Activated CD8-positive, alpha-beta memory T cell treated with anti-CD3 and anti-CD28 coated beads for 1 hour (primary cell): ENCODE measurements at regions not wholly inside any gene's neighbourhood (a gene's known extent, or its start where the extent isn't known, plus 50 kb on each side); places are given as distances from the start of the nearest gene placed in this dataset.

Experiments
- DNase-seq, 2 donors: peaks; one replicate each; pipeline ENCODE4 v3.0.0-alpha.2; 2020; ENCODE audit warnings: low read depth in 1 of 2; ENCODE audit errors: extremely low read depth in 1 of 2

DNA sequence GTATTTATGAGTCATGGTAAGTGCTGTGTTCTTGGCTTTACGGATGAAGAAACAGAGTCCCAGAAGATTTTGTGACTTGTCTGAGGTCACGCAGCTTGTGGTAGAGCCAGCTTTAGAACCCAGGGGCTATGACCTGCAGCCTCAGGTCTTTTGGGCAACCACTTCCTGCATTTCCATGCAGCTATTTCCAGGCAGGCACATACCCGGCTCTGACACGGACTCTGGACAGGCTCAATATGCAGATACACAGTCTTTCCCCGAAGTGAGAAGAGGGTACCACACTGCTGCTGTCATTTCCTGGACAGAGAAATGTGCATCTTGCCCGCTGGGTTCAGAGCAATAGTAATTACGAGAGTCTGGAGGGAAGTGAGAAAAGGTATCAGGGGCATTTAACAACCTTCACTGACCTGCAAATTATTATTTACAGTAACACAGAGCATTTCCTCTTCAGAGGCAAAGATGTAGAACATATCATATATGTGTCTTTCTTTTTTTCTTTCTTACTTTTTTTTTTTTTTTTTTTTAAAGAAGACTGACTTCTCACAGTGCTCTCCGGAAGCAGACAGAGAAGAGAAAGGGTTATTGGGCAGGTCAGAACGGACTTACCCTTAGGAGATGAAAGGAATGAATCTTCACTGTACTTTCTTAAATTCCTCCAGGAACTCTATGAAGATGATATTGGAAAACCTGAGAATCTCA lies 185.1 kb downstream of the CLIC5 start:
- no peak for DNase-seq

DNA sequence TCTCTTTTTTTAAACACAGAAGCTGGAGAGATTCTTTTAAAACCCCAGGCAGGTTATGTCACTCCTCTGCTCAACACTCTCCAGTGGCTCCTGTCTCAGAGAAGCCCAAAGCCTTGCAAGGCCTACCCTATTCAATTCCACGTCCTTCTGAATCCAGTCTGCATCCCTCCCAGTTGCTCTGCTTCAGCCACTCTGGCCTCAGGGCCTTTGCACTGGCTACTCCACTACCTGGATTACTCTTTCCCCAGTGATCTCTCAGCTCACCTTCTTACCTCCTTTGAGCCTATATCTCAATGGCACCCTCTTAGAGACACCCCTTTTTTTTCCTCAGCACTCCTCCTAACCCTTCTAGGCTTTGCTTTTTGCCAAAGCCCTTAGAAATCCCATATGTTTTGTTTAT lies 185.8 kb downstream of the CLIC5 start:
- no peak for DNase-seq

DNA sequence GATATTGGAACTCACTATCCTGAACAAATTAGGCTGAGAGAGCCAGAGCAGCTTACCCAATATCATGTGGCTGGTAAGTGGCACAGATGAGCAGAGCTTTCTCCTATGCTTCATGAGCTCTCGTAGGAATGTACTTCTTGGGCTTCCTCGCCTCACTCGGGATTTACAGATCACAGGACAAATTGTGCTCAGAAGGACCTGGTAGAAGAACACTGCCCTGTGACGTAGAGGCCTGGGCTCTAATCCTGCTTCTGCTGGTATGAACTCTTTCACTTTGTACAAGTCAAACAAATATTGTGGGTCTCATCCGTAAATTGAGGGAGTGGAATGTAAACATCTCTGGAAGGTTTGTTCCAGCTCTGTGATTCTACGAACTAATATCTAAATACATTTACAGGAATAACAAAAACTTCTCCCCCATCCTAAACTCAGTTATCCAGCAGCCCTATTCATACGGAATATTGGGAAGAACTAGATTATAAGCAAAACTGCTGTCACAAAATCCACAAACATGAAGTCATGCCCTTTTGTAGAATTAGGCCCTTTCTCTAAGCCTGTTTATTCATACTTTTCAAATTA lies 187.6 kb downstream of the CLIC5 start:
- DNase-seq, result no peak

DNA sequence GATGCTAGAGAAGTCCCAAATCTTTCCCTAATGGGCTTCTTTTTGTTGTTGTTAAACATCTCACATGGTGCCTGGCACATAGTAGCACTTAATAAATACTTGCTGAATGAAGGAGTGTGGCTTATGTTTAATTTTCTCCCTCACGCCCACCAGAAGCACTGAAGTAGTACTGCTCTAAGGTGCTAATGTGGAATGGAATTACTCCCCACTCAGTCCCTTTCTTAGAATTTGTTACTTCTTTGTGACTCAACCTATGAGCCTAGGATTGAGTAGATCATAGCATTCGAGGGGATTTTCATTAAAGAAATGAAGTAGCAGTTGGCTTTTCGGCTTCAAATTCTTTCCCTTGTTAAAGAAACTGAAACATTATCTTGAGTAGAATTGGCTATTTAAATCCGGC lies 192.8 kb downstream of the CLIC5 start:
- no peak for DNase-seq

DNA sequence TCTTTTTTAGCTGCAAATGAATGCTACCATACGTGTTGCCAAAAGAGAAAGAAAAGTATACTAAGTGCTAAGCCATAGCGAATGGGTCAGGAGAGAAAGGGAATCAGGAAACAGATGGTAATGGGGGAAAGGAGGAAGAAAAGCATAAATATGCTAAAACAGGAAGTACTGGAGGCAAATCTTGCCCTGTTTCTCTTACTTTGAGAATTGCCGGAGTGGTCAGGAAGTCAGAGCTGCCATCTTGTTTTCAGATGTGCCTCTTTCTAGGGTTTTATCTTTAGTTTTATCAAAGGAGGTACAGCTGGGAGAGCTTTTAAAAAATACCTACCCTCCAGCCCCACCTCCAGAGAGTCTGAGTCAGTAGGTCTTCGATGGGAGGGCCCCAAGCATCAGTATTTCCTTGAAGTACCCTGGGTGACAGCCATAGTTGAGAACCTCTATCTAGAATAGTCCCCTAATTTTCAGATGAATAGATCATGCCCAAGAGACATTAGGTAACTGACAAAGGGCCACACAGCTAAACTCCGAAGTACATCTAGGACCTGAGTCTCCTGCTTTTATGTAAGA lies 193.3 kb downstream of the CLIC5 start:
- DNase-seq, result no peak

DNA sequence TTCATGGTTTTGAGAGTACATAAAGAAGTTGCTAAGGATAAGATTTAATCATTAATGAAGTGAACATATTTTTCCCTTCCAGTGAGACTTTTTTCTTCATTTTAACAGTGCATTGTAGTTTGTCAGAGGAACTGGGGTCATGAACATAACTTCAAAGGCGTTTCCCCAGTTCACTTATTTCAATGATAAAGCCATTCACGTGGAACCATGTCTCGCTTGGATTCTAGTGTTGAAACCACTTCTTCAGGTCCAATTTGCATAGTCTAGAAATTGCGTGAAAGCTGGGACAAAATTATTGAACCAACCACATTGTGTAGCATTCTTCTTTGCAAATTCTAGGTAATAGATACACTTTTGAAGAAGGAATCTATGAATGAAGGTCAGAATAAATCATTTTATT lies 197.0 kb downstream of the CLIC5 start:
- DNase-seq, result no peak

DNA sequence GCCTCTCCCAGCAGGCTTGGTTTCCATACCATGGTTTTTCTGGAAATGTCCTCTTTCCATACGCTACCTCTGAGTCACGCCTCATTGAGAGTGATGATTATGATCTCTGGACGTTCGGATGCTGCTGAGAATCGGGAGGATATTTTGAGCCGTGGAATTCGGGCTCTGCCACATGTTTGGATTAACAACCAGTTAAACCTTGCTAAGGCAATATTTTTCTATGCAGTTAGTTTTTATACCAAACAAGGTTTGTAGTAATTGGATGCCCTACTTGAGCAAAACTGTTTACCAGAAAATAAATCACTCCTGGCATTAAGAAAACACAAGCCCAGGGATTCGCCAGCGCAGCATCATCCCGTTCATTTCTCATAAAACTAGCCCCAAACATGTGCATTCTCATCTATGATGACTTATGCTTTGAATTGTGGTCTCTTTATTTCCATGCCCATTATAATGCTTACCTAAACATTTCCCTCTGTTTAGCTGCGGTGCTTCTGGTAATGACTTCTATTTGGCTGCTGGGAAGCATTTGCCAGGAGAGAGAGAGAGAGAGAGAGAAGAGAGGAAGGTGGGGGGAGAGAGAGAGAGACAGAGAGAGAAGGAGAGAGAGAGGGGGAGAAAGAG lies 198.9 kb downstream of the CLIC5 start:
- DNase-seq, result no peak

DNA sequence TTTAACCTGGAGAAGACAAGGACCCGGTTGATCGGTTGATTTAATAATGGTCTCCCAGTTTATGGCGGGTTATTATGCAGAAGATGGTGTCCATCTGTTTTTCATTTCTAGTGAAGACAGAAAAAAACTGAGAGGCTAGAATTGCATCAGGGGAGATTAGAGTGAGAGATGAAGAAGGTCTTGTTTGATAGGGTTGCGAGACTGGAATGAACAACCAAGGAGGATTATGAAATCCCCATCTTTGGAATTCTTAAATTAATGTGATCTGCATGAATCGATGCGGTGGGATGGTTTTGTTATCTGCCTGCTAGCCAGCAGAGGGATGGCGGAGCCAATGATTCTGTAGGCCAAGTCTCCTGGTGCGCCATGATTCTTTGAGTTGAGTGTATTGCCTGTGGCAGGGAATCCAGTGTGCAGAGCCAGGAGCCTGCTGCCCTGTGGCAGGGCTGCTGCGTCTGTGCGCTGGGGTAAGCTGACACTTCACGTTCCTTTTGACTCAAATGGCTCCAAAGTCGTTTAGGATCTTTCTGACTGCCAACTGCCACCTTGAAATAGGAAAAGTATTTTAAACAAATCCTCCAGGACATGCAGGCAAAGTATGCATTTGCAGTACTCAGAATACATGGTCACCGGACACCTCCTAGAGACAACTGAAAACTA lies 200.1 kb downstream of the CLIC5 start:
- DNase-seq, result no peak

DNA sequence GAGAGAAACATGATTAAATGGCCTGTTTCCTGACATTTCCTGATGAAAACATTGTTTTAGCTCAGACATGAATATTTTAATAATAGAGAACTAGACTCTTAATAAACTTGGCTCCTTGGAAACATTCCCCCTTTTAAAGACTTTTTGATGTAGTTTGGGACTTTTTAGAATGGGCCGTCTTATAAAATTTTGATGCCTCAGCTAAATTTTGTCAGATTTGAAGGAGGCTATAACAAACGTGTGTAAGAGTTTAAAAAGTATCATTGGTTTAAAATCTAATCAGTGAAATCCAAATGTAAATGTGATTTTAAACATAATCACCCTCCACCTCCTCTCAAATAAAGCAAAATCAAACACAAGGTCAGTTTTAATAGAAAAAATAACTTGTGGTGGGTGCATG lies 200.9 kb downstream of the CLIC5 start:
- DNase-seq, result no peak

DNA sequence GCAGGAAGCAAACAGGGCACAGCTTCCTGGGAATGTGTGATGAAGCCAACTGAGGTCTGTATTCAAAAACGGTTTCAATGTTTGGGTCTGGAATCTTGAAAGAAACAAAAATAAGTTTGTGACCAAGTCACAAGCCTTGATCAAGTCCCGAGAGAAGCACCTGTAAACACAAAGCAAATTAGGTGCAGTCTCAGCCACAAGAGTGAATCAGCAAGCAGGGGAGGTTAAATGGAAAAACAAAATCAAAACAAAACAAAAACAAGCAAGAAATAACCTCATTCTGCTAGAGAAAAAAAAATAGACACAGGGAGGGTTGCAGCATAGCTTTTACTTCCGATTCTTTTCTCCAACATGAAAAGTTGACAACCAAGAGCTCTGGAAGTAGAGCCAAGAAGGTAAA lies 201.7 kb downstream of the CLIC5 start:
- no peak for DNase-seq

DNA sequence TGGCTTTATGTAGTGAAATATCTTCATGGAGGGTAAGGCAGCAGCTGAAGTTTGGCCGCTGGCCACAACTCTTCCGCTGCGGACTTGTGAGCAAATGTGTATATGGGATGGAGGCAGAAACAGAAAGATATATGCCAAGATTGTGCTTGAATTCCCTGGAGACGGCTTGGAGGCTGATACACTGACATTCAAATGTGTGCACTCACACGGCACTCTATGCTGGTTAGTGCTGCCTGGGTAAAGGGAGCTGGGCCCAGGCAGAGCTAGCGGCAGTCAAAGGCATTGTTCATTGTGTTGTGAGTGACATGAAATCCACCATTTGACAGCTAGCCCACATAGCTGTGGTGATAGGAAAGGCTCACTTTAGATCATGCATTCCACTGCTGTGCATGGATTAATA lies 202.7 kb downstream of the CLIC5 start:
- no peak for DNase-seq

DNA sequence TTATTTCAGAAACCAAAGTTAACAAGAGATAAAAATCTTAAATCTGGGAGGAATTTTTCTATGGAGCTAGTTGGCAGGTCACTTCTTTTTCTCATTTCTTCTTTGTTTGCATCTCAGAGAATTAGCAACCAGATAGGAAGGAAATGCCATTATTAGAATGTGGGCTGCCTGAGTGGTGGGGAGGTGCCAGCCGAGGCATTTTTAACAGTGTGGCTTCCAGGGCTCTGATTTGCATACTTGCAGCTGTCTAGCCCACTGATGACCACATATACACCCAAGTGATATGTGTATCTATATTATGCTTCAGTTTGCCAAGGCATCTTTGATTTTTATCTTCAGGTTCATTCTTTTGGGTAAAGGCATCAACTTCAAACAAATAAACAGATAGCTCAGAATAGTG lies 206.7 kb downstream of the CLIC5 start:
- DNase-seq, result no peak

DNA sequence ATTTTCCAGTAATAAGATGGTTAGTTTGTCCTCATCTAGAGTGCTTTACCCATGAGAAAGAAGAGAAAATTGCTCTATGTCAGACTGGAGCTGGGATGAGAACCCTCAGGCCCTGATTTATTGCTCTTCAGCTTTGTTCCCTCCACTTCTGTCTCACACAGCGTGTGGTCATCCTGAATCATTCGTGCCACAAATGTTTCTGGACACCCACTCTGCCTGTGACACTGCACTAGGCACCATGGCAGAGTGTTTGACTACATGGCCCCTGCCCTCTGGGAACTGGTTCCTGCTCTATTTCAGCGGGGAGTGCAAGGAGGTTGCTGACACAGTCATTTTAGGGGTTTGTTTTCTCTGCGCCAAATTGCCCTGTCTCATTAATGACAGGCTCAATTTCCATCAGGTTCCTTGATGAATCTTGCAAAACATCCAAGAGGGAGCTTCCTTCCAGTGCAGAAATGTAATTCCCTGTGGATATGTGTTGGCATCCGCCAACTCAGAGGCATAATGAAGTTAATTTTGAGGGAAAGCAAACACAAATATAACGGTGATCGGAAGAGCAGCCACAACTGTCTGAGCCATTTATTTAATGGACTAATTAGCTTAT lies 207.5 kb downstream of the CLIC5 start:
- no peak for DNase-seq

DNA sequence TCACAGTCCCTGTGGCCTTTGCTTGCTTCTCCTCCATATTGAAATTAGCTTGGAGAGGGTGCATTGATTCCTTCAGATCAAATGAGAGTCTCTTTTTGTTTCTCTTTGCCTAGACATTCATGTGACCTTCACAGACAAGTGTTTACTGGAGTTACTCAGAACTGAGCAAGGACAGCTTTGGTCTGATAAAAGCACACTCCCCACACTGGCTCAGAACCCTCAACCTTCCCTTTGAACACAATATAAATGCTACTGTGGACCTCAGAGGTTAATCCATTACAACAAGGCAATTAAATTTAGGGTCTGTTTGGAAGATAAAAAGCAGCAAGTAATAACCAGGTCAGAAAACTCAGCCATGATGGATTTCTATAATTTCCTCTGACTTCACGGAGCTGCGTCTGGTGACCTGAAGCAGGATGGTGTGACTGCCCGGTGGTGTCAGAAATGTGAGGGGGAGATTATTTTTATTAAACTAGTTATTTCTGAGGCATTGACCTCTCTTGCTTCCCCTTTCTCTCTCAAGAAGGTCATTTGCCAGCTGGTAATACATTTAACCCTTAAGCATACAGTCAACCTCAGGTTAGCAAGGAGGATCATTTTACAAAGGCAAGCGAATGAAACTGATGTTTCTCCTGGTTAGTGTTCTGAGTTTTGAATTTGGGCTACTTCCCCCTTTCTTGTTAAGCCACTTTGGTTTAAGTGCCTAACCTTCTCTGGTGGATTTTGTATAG lies 208.2 kb downstream of the CLIC5 start:
- DNase-seq, result no peak

DNA sequence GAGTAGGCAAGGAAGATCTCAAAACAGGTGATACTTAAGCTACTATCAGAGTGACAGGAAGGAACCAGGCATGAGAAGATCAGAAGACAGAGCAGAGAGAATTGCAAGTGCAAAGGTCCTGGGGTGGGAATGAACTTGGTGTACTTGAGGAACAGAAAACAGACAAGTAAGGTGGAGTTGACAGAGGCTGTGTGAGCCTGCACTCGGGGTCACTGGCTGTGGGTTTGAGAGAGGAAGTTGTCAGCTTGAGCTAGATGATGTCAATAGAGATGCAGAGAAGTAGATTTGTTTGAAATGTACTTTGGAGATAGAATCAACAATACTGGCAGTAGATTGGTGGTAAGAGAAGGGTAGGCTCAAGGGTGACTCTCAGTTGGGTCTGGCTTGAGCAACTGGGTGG lies 209.5 kb downstream of the CLIC5 start:
- DNase-seq, result no peak

DNA sequence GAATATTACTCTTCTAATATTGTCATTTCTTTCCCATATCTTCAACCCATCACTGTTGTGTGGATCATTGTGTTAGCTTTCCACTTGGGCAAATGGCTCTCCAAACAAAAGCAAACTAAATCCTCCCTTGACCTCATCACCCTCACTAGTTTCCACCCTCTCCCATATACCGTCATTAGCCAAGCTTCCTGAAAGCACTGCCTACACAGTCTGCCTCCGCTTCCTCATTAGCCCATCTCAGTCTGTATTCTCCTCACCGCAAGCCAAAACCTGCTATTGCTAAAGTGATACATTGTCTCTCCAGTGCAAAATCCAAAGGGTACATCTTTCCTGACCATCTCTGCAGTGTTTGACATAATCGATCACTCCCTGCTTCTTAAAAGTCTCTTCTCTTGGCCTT lies 212.6 kb downstream of the CLIC5 start:
- no peak for DNase-seq

DNA sequence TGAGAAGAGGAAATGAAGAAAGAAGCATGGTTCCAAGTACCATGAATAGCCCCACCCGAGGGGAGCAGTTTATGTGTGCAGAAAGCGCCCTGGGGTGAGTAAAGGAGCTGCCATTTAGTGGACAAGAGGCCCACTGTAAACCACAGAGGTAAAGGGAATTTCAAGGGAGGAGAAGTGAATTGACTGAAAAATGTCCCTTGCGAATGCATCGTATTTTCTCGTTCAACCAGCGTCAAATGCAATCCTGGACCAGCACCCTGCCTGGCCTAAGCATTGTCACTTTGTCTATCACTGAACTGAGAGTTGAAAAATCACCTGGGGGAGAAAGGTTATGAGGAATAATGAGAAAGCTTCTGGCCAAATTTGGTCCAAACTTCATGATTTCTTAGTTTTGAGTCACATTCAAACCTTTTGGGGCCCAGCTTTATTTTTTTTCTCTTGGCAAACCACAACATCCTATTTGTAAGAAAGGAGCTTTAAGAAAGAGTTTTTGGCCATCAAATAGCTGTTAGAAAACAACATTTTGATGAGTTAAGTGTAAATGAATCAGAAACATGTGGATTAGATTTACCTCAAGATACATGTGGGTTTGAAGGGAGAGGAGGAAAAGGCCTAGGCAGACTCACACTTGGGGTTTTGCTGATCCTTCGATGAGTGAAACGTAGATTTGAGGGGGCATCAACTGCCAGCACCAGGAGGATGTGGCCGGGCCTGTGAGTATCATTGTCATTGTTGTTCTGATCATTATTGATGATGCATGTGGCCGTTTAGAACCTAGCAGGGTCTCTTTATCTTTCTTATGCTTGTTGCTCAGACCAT lies 214.0 kb downstream of the CLIC5 start:
- DNase-seq, result no peak

DNA sequence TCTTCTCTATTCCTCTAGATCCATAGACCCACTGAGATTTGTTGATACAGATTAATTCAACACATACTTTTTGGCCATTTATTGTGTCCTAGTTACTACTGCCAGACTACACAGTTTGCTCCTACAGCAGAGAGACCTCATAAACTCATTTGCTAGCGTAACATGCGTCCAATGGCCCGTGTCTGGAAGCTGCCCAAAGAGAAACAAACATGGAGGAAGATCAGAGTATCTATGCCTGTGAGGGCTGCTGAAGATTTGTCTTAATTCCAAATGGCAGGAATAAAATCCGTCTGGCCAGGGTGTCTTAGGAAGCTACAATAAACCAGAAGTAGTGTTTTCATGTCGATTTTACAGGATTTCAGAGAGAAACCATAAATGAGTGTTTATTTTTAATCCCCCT lies 214.7 kb downstream of the CLIC5 start:
- no peak for DNase-seq

DNA sequence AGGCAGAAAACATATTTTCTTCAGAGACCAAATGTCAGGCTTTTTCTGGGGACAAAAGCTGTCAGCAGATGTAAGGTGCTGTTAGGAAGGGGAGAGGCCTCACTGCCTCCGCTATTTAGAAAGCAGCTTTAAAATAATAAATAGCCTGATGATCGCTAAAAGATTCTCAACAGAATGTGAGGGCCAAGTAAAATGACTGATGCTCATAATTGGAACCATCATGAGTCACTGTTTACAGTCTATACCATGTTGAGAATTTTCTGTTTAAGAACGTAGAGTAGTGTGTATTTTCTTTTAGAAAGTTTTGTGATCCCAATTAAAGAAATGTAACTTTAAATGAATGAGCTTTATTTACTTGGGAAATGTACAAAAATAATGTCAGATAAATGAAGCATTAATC lies 220.0 kb downstream of the CLIC5 start:
- DNase-seq, result no peak

DNA sequence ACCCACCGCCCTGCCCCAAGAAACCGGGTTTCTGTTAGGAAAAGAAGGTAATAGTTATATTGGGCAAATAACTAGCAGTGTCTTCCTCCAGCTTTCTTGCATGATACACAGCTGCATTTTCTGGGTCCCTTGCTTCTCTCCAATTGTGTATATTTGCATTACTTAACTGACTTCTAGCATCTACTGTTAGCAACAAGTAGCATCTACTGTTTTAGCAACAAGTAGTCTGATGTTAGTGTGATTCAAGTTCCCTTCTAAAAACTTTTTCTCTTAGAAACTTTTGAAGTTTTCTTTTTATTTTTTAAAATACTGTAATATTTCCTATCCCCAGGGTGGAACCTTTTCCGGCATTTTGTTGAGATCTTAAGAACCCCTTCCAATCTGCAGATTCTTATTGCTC lies 221.2 kb downstream of the CLIC5 start:
- no peak for DNase-seq
